H1 (cell line): ENCODE measurements at regions not wholly inside any gene's neighbourhood (a gene's known extent, or its start where the extent isn't known, plus 50 kb on each side); places are given as distances from the start of the nearest gene placed in this dataset.

Experiments
- CTCF ChIA-PET: fragments of 300-600 bp; sonication (Branson Sonifier 250); formaldehyde crosslinking; loops from one replicate; lab custom pipeline; 2021; ENCODE audit not compliant: partially characterized antibody; lab: Charles Lee
- POLR2A ChIA-PET: fragments of 300-600 bp; sonication (Branson Sonifier 250); formaldehyde crosslinking; loops from one replicate; lab custom pipeline; 2021; ENCODE audit warnings: inconsistent platforms; ENCODE audit not compliant: partially characterized antibody; lab: Charles Lee
- DNase-seq, 2 experiments: peaks; one replicate each; pipeline versions ENCODE4 v3.0.0 to v3.0.0-alpha.2; 2010 to 2022; ENCODE audit warnings: low spot score in 2 of 2, low read depth in 1 of 2, mixed read lengths in 1 of 2
- FAIRE-seq: peaks from 2 replicates; lab custom pipeline; 2011; peaks lifted over from hg19 to GRCh38; lab: Jason Lieb, UNC
- H2AFZ ChIP-seq: 2 replicates; pipeline ENCODE4 v1.8.1; 2012; ENCODE audit warnings: low read length, inconsistent platforms
- H2AK5ac ChIP-seq: 2 replicates; pipeline ENCODE4 v1.6.1; 2013; ENCODE audit warnings: low read depth, low read length
- H2BK120ac ChIP-seq: replicated peaks from 2 replicates; pipeline ENCODE3; 2013; ENCODE audit warnings: low read depth, low read length, inconsistent platforms
- H2BK12ac ChIP-seq: 2 replicates; pipeline ENCODE4 v1.6.1; 2013; ENCODE audit warnings: low read depth, low read length
- H2BK15ac ChIP-seq: 2 replicates; pipeline ENCODE4 v1.6.1; 2013; ENCODE audit warnings: low read length
- H2BK20ac ChIP-seq: 2 replicates; pipeline ENCODE4 v1.6.1; 2013; ENCODE audit warnings: low read length
- H2BK5ac ChIP-seq: 2 replicates; pipeline ENCODE4 v1.6.1; 2013; ENCODE audit warnings: low read depth, low read length
- H3K14ac ChIP-seq: 2 replicates; pipeline ENCODE4 v1.6.1; 2013; ENCODE audit warnings: inconsistent platforms; ENCODE audit not compliant: insufficient read length
- H3K18ac ChIP-seq: 2 replicates; pipeline ENCODE4 v1.6.1; 2013; ENCODE audit warnings: low read length; ENCODE audit errors: extremely low read depth
- H3K23ac ChIP-seq: 2 replicates; pipeline ENCODE4 v1.6.1; 2013; ENCODE audit warnings: inconsistent platforms; ENCODE audit not compliant: insufficient read length
- H3K23me2 ChIP-seq: 2 replicates; pipeline ENCODE4 v1.6.1; 2013; ENCODE audit warnings: low read depth, low read length
- H3K27ac ChIP-seq: 2 replicates; pipeline ENCODE4 v1.6.1; 2011; ENCODE audit warnings: low read depth, low read length, inconsistent platforms
- H3K27me3 ChIP-seq, 4 experiments: replicated peaks in 1 of 4; 1 replicate in 1 of 4; 2 replicates in 3 of 4; pipeline versions ENCODE4 v1.6.1 to v1.8.1; 2011 to 2013; ENCODE audit warnings: low read length in 3 of 4, mild to moderate bottlenecking in 3 of 4, inconsistent platforms in 2 of 4, mixed read lengths in 2 of 4, moderate library complexity in 1 of 4; ENCODE audit not compliant: control insufficient read depth in 3 of 4, insufficient read depth in 3 of 4; ENCODE audit errors: extremely low read depth in 1 of 4
- H3K36me3 ChIP-seq, 4 experiments: 2 replicates each; pipeline versions ENCODE4 v1.6.1 to v1.8.1; 2011 to 2013; ENCODE audit warnings: mild to moderate bottlenecking in 4 of 4, low read length in 3 of 4, moderate library complexity in 2 of 4, control low read depth in 1 of 4, inconsistent platforms in 1 of 4; ENCODE audit not compliant: insufficient read depth in 4 of 4, control insufficient read depth in 2 of 4
- H3K4ac ChIP-seq: replicated peaks from 2 replicates; pipeline ENCODE3; 2013; ENCODE audit warnings: low read length, low read depth, mixed read lengths, inconsistent platforms; ENCODE audit not compliant: insufficient read length
- H3K4me1 ChIP-seq, 4 experiments: replicated peaks in 1 of 4; 1 replicate in 1 of 4; 2 replicates in 3 of 4; pipeline versions ENCODE4 v1.6.1 to v1.8.1; 2011 to 2013; ENCODE audit warnings: low read length in 3 of 4, inconsistent platforms in 2 of 4, mixed read lengths in 1 of 4; ENCODE audit not compliant: insufficient read depth in 4 of 4, control insufficient read depth in 3 of 4
- H3K4me2 ChIP-seq, 2 experiments: 2 replicates each; pipeline versions ENCODE4 v1.6.1 to v1.8.1; 2011 to 2013; ENCODE audit warnings: low read depth in 2 of 2, low read length in 2 of 2, control low read depth in 1 of 2, inconsistent platforms in 1 of 2, mild to moderate bottlenecking in 1 of 2; ENCODE audit not compliant: insufficient read depth in 1 of 2
- H3K4me3 ChIP-seq, 4 experiments: fragments of 200-600, 300-600 bp in 1 of 4; sonication (generic), shearing (Covaris generic), sonication (Bioruptor Twin) in 1 of 4; 2 replicates each; pipeline versions ENCODE4 v1.5.1 to v1.8.1; 2011 to 2016; ENCODE audit warnings: low read length in 4 of 4, low read depth in 3 of 4, control low read depth in 2 of 4, inconsistent platforms in 2 of 4, mild to moderate bottlenecking in 2 of 4, mixed read lengths in 1 of 4, moderate library complexity in 1 of 4; ENCODE audit not compliant: insufficient read depth in 2 of 4; ENCODE audit errors: extremely low read depth in 1 of 4
- H3K56ac ChIP-seq: replicated peaks from 2 replicates; pipeline ENCODE3; 2013; ENCODE audit warnings: low read depth, mild to moderate bottlenecking, mixed read lengths, low read length, inconsistent platforms; ENCODE audit not compliant: insufficient read length
- H3K79me1 ChIP-seq: 2 replicates; pipeline ENCODE4 v1.6.1; 2013; ENCODE audit warnings: low read depth, low read length, control low read depth
- H3K79me2 ChIP-seq, 2 experiments: 2 replicates each; pipeline versions ENCODE4 v1.6.1 to v1.8.1; 2012 to 2013; ENCODE audit warnings: low read length in 2 of 2, mild to moderate bottlenecking in 2 of 2, inconsistent platforms in 1 of 2; ENCODE audit not compliant: insufficient read depth in 2 of 2, control insufficient read depth in 1 of 2
- H3K9ac ChIP-seq, 4 experiments: replicated peaks in 1 of 4; 1 replicate in 1 of 4; 2 replicates in 3 of 4; pipeline versions ENCODE4 v1.6.1 to v1.8.1; 2011 to 2013; ENCODE audit warnings: low read depth in 3 of 4, low read length in 3 of 4, control low read depth in 2 of 4, mild to moderate bottlenecking in 2 of 4, moderate library complexity in 2 of 4, inconsistent platforms in 1 of 4; ENCODE audit errors: extremely low read depth in 1 of 4
- H3K9me3 ChIP-seq, 2 experiments: 2 replicates each; pipeline versions ENCODE4 v1.6.1 to v1.8.1; 2012 to 2013; ENCODE audit warnings: mild to moderate bottlenecking in 2 of 2, moderate library complexity in 2 of 2, control low read depth in 1 of 2, inconsistent platforms in 1 of 2, low read depth in 1 of 2, low read length in 1 of 2, mixed read lengths in 1 of 2; ENCODE audit not compliant: insufficient read depth in 2 of 2
- H4K20me1 ChIP-seq, 2 experiments: replicated peaks in 1 of 2; 2 replicates each; pipeline versions ENCODE3 to v1.8.1; 2011 to 2013; ENCODE audit warnings: inconsistent platforms in 2 of 2, low read length in 2 of 2, mild to moderate bottlenecking in 1 of 2; ENCODE audit not compliant: insufficient read depth in 2 of 2, control insufficient read depth in 1 of 2
- H4K5ac ChIP-seq: 2 replicates; pipeline ENCODE4 v1.6.1; 2013; ENCODE audit warnings: low read length, low read depth, mixed read lengths, inconsistent platforms; ENCODE audit not compliant: insufficient read length
- H4K8ac ChIP-seq: 2 replicates; pipeline ENCODE4 v1.8.0; 2013; ENCODE audit warnings: mild to moderate bottlenecking, moderate library complexity, low read length, inconsistent platforms; ENCODE audit not compliant: insufficient read depth; ENCODE audit errors: extremely low read depth
- H4K91ac ChIP-seq: replicated peaks from 2 replicates; pipeline ENCODE3; 2013; ENCODE audit warnings: low read length, mixed read lengths, inconsistent platforms; ENCODE audit not compliant: insufficient read length
- CEBPB ChIP-seq: IDR thresholded peaks from 2 replicates; pipeline ENCODE4 v1.6.1; 2012; ENCODE audit warnings: low read depth, low read length
- CTCF ChIP-seq, 3 experiments: IDR thresholded peaks; 1 replicate in 2 of 3; 2 replicates in 1 of 3; pipeline versions ENCODE4 v1.5.1 to v1.6.1; 2011; ENCODE audit warnings: low read length in 3 of 3, mild to moderate bottlenecking in 3 of 3, inconsistent platforms in 2 of 3, low read depth in 1 of 3, moderate library complexity in 1 of 3; ENCODE audit not compliant: insufficient read depth in 1 of 3; ENCODE audit errors: control extremely low read depth in 1 of 3
- EZH2 ChIP-seq: fragments of 200-600 bp; sonication (generic); IDR thresholded peaks from 2 replicates; pipeline ENCODE4 v1.7.1; 2012; ENCODE audit warnings: low read depth, mild to moderate bottlenecking, moderate library complexity, low read length, inconsistent platforms; ENCODE audit not compliant: severe bottlenecking
- GABPA ChIP-seq: IDR thresholded peaks from 2 replicates; pipeline ENCODE4 v1.6.1; 2011; ENCODE audit warnings: mild to moderate bottlenecking, low read length, moderate library complexity, borderline replicate concordance; ENCODE audit not compliant: insufficient read depth
- GTF2F1 ChIP-seq: IDR thresholded peaks from 2 replicates; pipeline ENCODE4 v1.6.1; 2012; ENCODE audit warnings: low read depth, low read length, improper control_type of control experiment, borderline replicate concordance
- POU5F1 ChIP-seq: IDR thresholded peaks from 2 replicates; pipeline ENCODE4 v1.6.1; 2011; ENCODE audit warnings: low read depth, mild to moderate bottlenecking, low read length, moderate library complexity
- RNF2 ChIP-seq: fragments of 200-900, 300-1000 bp; sonication (generic); IDR thresholded peaks from 2 replicates; pipeline ENCODE4 v1.7.1; 2016; ENCODE audit warnings: borderline replicate concordance, low read depth, mild to moderate bottlenecking, antibody characterized with exemption, low read length; ENCODE audit not compliant: poor library complexity, severe bottlenecking; ENCODE audit errors: missing control alignments
- SIX5 ChIP-seq: IDR thresholded peaks from 2 replicates; pipeline ENCODE4 v1.6.1; 2011; ENCODE audit warnings: mild to moderate bottlenecking, low read depth, low read length
- TCF12 ChIP-seq: IDR thresholded peaks from 2 replicates; pipeline ENCODE4 v1.6.1; 2011; ENCODE audit warnings: low read depth, mild to moderate bottlenecking, low read length
- TF ChIP-seq, protein P1 (sequence below): IDR thresholded peaks from 2 replicates; pipeline ENCODE4 v1.6.1; 2012; ENCODE audit warnings: inconsistent platforms
- TF ChIP-seq, protein P2 (sequence below): IDR thresholded peaks from 2 replicates; pipeline ENCODE4 v1.6.1; 2012; ENCODE audit warnings: low read length, inconsistent platforms

DNA sequence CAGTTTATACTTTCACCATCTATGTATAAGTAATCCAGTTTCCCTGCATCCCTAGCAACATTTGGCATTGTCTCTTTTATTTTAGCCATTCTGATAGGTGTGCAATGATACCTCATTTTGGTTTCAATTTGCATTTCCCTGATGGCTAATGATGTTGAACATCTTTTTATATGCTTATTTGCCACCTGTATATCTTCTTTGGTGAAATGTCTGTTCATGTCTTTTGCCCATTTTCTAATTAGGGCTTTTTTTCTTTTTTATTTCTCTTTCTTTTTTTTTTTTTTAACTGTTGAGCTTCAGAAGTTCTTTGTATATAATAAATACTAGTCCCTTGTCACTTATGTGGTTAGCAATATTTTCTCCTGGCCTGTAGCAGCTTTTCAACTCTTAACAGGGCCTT, 68.9 kb downstream of the TM2D3 start:
- TF ChIP-seq POU5F1 (no peak), CEBPB (no peak), GTF2F1 (no peak), TCF12 (no peak), SIX5 (no peak), GABPA (no peak), CTCF (IDR thresholded peaks at IDR 0.05; ENCODE audit: control extremely low read depth in 1 of 3, insufficient read depth in 1 of 3, low read depth in 1 of 3, low read length in 3 of 3) (no peak), RNF2 (no peak), EZH2 (no peak)
- TF ChIP-seq, protein P1, sequence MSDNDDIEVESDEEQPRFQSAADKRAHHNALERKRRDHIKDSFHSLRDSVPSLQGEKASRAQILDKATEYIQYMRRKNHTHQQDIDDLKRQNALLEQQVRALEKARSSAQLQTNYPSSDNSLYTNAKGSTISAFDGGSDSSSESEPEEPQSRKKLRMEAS = no peak
- TF ChIP-seq, protein P2, sequence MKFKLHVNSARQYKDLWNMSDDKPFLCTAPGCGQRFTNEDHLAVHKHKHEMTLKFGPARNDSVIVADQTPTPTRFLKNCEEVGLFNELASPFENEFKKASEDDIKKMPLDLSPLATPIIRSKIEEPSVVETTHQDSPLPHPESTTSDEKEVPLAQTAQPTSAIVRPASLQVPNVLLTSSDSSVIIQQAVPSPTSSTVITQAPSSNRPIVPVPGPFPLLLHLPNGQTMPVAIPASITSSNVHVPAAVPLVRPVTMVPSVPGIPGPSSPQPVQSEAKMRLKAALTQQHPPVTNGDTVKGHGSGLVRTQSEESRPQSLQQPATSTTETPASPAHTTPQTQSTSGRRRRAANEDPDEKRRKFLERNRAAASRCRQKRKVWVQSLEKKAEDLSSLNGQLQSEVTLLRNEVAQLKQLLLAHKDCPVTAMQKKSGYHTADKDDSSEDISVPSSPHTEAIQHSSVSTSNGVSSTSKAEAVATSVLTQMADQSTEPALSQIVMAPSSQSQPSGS = no peak
- Histone ChIP-seq H3K79me2 (no peaks in the 10 kb centered on the region), H2BK12ac (no peak overlapping the region), H2AFZ (no peak overlapping the region), H3K9me3 (peaks cover 2 to 4% of the 10 kb centered on the region in 2 experiments; a peak in 1 of 4 replicates), H3K18ac (no peak overlapping the region), H4K5ac (no peak overlapping the region), H2AK5ac (no peak overlapping the region), H3K23ac (no peak overlapping the region), H3K4me3 (no peak overlapping the region), H3K23me2 (no peaks in the 10 kb centered on the region), H3K4me1 (no peaks in the 10 kb centered on the region), H4K8ac (no peak overlapping the region), H3K79me1 (no peaks in the 10 kb centered on the region), H3K56ac (no peak overlapping the region), H3K4ac (no peak overlapping the region), H2BK5ac (no peak overlapping the region), H3K14ac (no peak overlapping the region), H3K36me3 (no peaks in the 10 kb centered on the region), H4K91ac (no peak overlapping the region), H3K9ac (no peak overlapping the region), H2BK120ac (no peak overlapping the region), H3K27me3 (no peaks in the 10 kb centered on the region), H2BK20ac (no peak overlapping the region), H4K20me1 (no peaks in the 10 kb centered on the region), H3K27ac (no peak overlapping the region), H3K4me2 (no peak overlapping the region), H2BK15ac (no peak overlapping the region)
- CTCF ChIA-PET = no interaction called here
- FAIRE-seq (no peak), DNase-seq (no peak)
- POLR2A ChIA-PET = no interaction called here
